ENCODE measurements at regions not wholly inside any gene's neighbourhood (a gene's known extent, or its start where the extent isn't known, plus 50 kb on each side); places are given as distances from the start of the nearest gene placed in this dataset.
"Not testable (repeated sequence)": the region's sequence is repeated elsewhere in the genome, so short reads cannot be mapped to it uniquely, and the experiment has no call there.

- H3K36me3 Mint-ChIP-seq: no peaks in the 10 kb centered on the region
- H3K4me1 Mint-ChIP-seq: no peaks in the 10 kb centered on the region
- no peak overlapping the region for H3K27ac Mint-ChIP-seq
- no peak for TF ChIP-seq CTCF (IDR thresholded peaks at IDR 0.05; ENCODE audit: unreplicated experiment)
- H3K27me3 Mint-ChIP-seq (ENCODE audit: low read depth): no peaks in the 10 kb centered on the region
- peaks cover 17% of the 10 kb centered on the region for H3K9me3 Mint-ChIP-seq
- DNase-seq (ENCODE audit: low spot score in 2 of 2, unreplicated experiment in 2 of 2): no peak
- H3K4me3 Mint-ChIP-seq: no peak overlapping the region
These were observed 452.0 kb downstream of the REEP3 start for GRCh38 chr10:63972949-63973827.

- peak; percentile 81 for TF ChIP-seq CTCF (IDR thresholded peaks at IDR 0.05; ENCODE audit: unreplicated experiment)
- Mint-ChIP-seq H3K36me3 (no peaks in the 10 kb centered on the region), H3K9me3 (peaks cover 4% of the 10 kb centered on the region), H3K4me1 (no peaks in the 10 kb centered on the region), H3K27ac (no peak overlapping the region), H3K4me3 (no peak overlapping the region), H3K27me3 (ENCODE audit: low read depth) (peaks cover 7% of the 10 kb centered on the region)
- DNase-seq (ENCODE audit: low spot score in 2 of 2, unreplicated experiment in 2 of 2): peak in 1 of 2 experiments; percentile 60
These were observed 455.3 kb downstream of the REEP3 start for GRCh38 chr10:63976538-63976937.

GRCh38 chr10:63977329-63977923 is 456.2 kb downstream of the REEP3 start:
- H3K36me3 Mint-ChIP-seq: no peaks in the 10 kb centered on the region
- DNase-seq (ENCODE audit: low spot score in 2 of 2, unreplicated experiment in 2 of 2): no peak
- H3K4me1 Mint-ChIP-seq: no peaks in the 10 kb centered on the region
- peaks cover 8% of the 10 kb centered on the region for H3K9me3 Mint-ChIP-seq
- peaks cover 7% of the 10 kb centered on the region for H3K27me3 Mint-ChIP-seq (ENCODE audit: low read depth)
- H3K27ac Mint-ChIP-seq: no peak overlapping the region
- peak; percentile 33 for TF ChIP-seq CTCF (IDR thresholded peaks at IDR 0.05; ENCODE audit: unreplicated experiment)
- H3K4me3 Mint-ChIP-seq: no peak overlapping the region

- DNase-seq (ENCODE audit: low spot score in 2 of 2, unreplicated experiment in 2 of 2); H3K4me1 Mint-ChIP-seq; H3K36me3 Mint-ChIP-seq; H3K4me3 Mint-ChIP-seq; H3K27ac Mint-ChIP-seq; H3K27me3 Mint-ChIP-seq (ENCODE audit: low read depth): not testable (repeated sequence)
- H3K9me3 Mint-ChIP-seq: peaks cover 14% of the 10 kb centered on the region
These were observed 459.7 kb downstream of the REEP3 start for GRCh38 chr10:63980870-63981269.

GRCh38 chr10:63984061-63984460 is 462.9 kb downstream of the REEP3 start:
- H3K27ac Mint-ChIP-seq; H3K36me3 Mint-ChIP-seq; H3K4me3 Mint-ChIP-seq; H3K27me3 Mint-ChIP-seq (ENCODE audit: low read depth); DNase-seq (ENCODE audit: low spot score in 2 of 2, unreplicated experiment in 2 of 2); H3K4me1 Mint-ChIP-seq: not testable (repeated sequence)
- H3K9me3 Mint-ChIP-seq: peaks cover 32% of the 10 kb centered on the region

- Mint-ChIP-seq H3K36me3 (no peaks in the 10 kb centered on the region), H3K9me3 (peaks cover 31% of the 10 kb centered on the region), H3K4me3 (no peak overlapping the region), H3K27me3 (ENCODE audit: low read depth) (no peaks in the 10 kb centered on the region), H3K27ac (no peak overlapping the region), H3K4me1 (no peaks in the 10 kb centered on the region)
- DNase-seq (ENCODE audit: low spot score in 2 of 2, unreplicated experiment in 2 of 2): no peak
- no peak for TF ChIP-seq CTCF (IDR thresholded peaks at IDR 0.05; ENCODE audit: unreplicated experiment)
These were observed 465.3 kb downstream of the REEP3 start for GRCh38 chr10:63986536-63986935.

All from mesothelial cell of epicardium (in vitro differentiated cells).